Fibroblast of lung (primary cell): ENCODE measurements at regions not wholly inside any gene's neighbourhood (a gene's known extent, or its start where the extent isn't known, plus 50 kb on each side); places are given as distances from the start of the nearest gene placed in this dataset.

Experiments used
- DNase-seq, 2 donors: peaks; one replicate each; pipeline versions ENCODE4 v3.0.0 to v3.0.0-alpha.2; 2010; ENCODE audit warnings: low read depth in 2 of 2
- H2AFZ ChIP-seq: 2 replicates; pipeline ENCODE4 v1.5.1; 2012; ENCODE audit warnings: low read length, control low read depth, inconsistent platforms
- H3K27ac ChIP-seq: 2 replicates; pipeline ENCODE4 v1.5.1; 2011; ENCODE audit warnings: low read length, control low read depth; ENCODE audit not compliant: insufficient read depth
- H3K27me3 ChIP-seq: 2 replicates; pipeline ENCODE4 v1.5.1; 2011; ENCODE audit warnings: mild to moderate bottlenecking, low read length; ENCODE audit not compliant: control insufficient read depth, insufficient read depth
- H3K36me3 ChIP-seq: 2 replicates; pipeline ENCODE4 v1.5.1; 2011; ENCODE audit warnings: low read length; ENCODE audit not compliant: control insufficient read depth, insufficient read depth
- H3K4me1 ChIP-seq: 2 replicates; pipeline ENCODE4 v1.5.1; 2011; ENCODE audit warnings: low read length; ENCODE audit not compliant: control insufficient read depth, insufficient read depth; ENCODE audit errors: extremely low read depth
- H3K4me2 ChIP-seq: 2 replicates; pipeline ENCODE4 v1.5.1; 2011; ENCODE audit warnings: low read length, control low read depth; ENCODE audit not compliant: insufficient read depth; ENCODE audit errors: extremely low read depth
- H3K4me3 ChIP-seq, 4 experiments: fragments of 200-600 bp in 1 of 4; sonication (generic) in 1 of 4; replicated peaks in 1 of 4; 2 replicates each; pipeline ENCODE4 v1.5.1; 2011 to 2016; ENCODE audit warnings: low read length in 4 of 4, low read depth in 3 of 4, mild to moderate bottlenecking in 3 of 4, control low read depth in 2 of 4, inconsistent platforms in 1 of 4, mixed read lengths in 1 of 4; ENCODE audit not compliant: insufficient read depth in 1 of 4; ENCODE audit errors: control extremely low read depth in 1 of 4
- H3K79me2 ChIP-seq: 2 replicates; pipeline ENCODE4 v1.5.1; 2012; ENCODE audit warnings: mild to moderate bottlenecking, low read length, inconsistent platforms; ENCODE audit not compliant: control insufficient read depth, insufficient read depth
- H3K9ac ChIP-seq: 2 replicates; pipeline ENCODE4 v1.5.1; 2011; ENCODE audit warnings: mild to moderate bottlenecking, low read length, control low read depth; ENCODE audit not compliant: insufficient read depth
- H3K9me3 ChIP-seq: 2 replicates; pipeline ENCODE4 v1.5.1; 2012; ENCODE audit warnings: low read depth, low read length; ENCODE audit not compliant: control insufficient read depth, insufficient read depth
- H4K20me1 ChIP-seq: 2 replicates; pipeline ENCODE4 v1.5.1; 2011; ENCODE audit warnings: low read length; ENCODE audit not compliant: control insufficient read depth, insufficient read depth; ENCODE audit errors: extremely low read depth
- EZH2 ChIP-seq: IDR thresholded peaks from 2 replicates; pipeline ENCODE4 v1.5.1; 2012; ENCODE audit warnings: low read length, control low read depth, mild to moderate bottlenecking; ENCODE audit errors: missing control alignments
- TF ChIP-seq, protein P1 (sequence below), 2 donors: IDR thresholded peaks in 1 of 2; conservative IDR thresholded peaks in 1 of 2; 1 replicate in 1 of 2; 2 replicates in 1 of 2; pipeline ENCODE4 v1.5.1; 2011 to 2012; ENCODE audit warnings: low read length in 2 of 2, control low read depth in 1 of 2, inconsistent platforms in 1 of 2, low read depth in 1 of 2, mild to moderate bottlenecking in 1 of 2

DNA sequence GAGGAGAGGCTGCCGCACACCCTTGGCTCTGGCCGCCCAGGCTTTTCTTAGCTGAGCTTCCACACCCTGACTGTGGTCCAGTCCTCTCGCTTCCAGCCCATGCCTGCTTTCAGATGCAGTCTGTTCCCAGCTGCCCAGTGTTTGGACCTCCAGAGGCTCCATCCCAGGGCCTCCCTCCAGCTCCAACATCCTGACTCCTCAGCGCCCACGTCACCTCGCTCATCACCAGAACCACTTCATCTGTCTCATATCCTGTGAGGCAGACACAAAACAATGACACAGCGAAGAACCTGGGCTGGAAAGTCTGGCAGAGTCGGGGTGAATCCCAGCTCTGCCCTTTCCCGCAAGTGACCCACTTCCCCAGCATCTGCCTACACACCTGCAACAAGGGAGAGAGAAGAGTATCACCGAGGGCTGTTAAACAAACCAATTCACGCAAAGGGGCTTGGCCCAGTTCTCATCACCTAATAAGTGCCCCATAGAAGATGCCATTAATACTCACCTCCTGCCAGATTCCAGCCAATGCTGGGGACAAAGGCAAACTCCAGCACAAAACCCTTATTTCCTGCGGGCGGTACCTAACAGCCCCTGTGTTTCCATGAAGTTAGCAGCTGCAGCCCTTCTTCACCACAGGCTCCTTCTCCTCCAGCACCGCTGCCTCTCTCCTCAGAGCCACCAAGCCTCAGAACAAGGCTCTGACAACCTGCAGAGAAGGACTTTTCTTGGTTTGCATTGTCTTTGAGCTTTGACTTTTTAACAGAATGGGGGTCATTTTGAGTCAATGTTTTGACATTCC lies 133.4 kb upstream of the CDH4 start:
- Histone ChIP-seq H3K9ac (no peak overlapping the region), H3K4me1 (no peaks in the 10 kb centered on the region), H3K27ac (no peak overlapping the region), H3K27me3 (no peaks in the 10 kb centered on the region), H3K9me3 (no peaks in the 10 kb centered on the region), H3K79me2 (no peaks in the 10 kb centered on the region), H3K4me2 (no peak overlapping the region), H4K20me1 (no peaks in the 10 kb centered on the region), H3K36me3 (no peaks in the 10 kb centered on the region), H3K4me3 (no peak overlapping the region), H2AFZ (no peak overlapping the region)
- TF ChIP-seq, protein P1, sequence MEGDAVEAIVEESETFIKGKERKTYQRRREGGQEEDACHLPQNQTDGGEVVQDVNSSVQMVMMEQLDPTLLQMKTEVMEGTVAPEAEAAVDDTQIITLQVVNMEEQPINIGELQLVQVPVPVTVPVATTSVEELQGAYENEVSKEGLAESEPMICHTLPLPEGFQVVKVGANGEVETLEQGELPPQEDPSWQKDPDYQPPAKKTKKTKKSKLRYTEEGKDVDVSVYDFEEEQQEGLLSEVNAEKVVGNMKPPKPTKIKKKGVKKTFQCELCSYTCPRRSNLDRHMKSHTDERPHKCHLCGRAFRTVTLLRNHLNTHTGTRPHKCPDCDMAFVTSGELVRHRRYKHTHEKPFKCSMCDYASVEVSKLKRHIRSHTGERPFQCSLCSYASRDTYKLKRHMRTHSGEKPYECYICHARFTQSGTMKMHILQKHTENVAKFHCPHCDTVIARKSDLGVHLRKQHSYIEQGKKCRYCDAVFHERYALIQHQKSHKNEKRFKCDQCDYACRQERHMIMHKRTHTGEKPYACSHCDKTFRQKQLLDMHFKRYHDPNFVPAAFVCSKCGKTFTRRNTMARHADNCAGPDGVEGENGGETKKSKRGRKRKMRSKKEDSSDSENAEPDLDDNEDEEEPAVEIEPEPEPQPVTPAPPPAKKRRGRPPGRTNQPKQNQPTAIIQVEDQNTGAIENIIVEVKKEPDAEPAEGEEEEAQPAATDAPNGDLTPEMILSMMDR (conservative IDR thresholded peaks at IDR 0.05 in 1 of 2, IDR thresholded peaks at IDR 0.05 in 1 of 2; ENCODE audit: low read depth in 1 of 2, low read length in 2 of 2): no peak
- no peak for TF ChIP-seq EZH2
- peak; percentile 21 to 81 for DNase-seq

DNA sequence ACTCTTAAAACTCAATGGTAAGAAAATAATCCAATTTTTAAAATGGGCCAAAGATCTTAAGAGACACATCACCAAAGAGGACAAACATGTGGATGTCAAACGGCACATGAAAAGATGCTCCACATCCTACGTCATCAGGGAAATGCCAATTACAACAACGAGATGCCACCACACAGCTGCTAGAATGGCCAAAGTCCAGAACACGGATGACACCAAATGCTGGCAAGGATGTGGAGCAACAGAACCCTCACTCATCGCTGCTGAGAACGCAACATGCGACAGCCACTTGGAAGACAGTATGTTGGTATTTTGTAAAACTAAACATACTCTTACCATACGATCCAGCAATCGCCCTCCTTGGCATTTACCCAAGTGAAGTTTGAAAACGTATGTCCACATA lies 132.8 kb upstream of the CDH4 start:
- DNase-seq: no peak
- Histone ChIP-seq H4K20me1 (no peaks in the 10 kb centered on the region), H3K4me3 (no peak overlapping the region), H3K9ac (no peak overlapping the region), H3K36me3 (no peaks in the 10 kb centered on the region), H3K4me2 (no peak overlapping the region), H3K4me1 (no peaks in the 10 kb centered on the region), H3K79me2 (no peaks in the 10 kb centered on the region), H3K27ac (no peak overlapping the region), H2AFZ (no peak overlapping the region), H3K9me3 (no peaks in the 10 kb centered on the region), H3K27me3 (no peaks in the 10 kb centered on the region)
- no peak for TF ChIP-seq EZH2

DNA sequence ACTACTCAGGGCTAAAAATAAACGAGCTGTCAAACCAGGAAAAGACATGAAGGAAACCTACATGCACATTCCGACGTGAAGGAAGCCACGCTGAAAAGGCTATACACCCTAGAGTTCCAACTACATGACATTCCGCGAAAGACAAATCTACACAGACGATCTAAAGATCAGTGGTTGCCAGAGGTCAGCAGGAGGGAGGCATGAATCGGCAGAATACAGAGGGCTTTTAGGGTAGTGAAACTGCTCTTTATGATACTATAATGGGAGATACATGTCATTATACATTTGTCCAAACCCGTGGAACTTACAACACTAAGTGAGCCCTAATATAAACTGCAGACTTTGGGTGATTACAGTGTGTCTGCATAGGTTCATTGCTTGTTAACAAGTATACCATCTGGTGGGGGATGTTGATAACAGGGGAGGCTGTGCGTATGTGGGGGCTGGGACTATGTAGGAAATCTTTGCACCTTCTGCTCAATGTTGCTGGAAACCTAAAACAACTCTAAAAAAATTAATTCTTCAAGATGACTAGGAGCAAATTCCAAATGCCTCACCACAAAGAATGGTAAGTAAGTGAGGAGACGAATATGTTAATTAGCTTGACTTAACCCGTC lies 132.2 kb upstream of the CDH4 start:
- Histone ChIP-seq H3K4me1 (no peaks in the 10 kb centered on the region), H3K36me3 (no peaks in the 10 kb centered on the region), H3K9me3 (no peaks in the 10 kb centered on the region), H2AFZ (no peak overlapping the region), H4K20me1 (no peaks in the 10 kb centered on the region), H3K79me2 (no peaks in the 10 kb centered on the region), H3K27ac (no peak overlapping the region), H3K4me2 (no peak overlapping the region), H3K4me3 (no peak overlapping the region), H3K9ac (no peak overlapping the region), H3K27me3 (no peaks in the 10 kb centered on the region)
- no peak for DNase-seq
- TF ChIP-seq, protein P1 (conservative IDR thresholded peaks at IDR 0.05 in 1 of 2, IDR thresholded peaks at IDR 0.05 in 1 of 2; ENCODE audit: low read depth in 1 of 2, low read length in 2 of 2): no peak
- TF ChIP-seq EZH2: no peak
